CD4-positive, alpha-beta T cell (primary cell): ENCODE measurements at regions not wholly inside any gene's neighbourhood (a gene's known extent, or its start where the extent isn't known, plus 50 kb on each side); places are given as distances from the start of the nearest gene placed in this dataset.

ENCODE experiments used
- ATAC-seq: fragments of 200-7000 bp; cut with Tn5 transposase; one replicate; pipeline ENCODE4 v1.10.0; 2022; ENCODE audit warnings: mild to moderate bottlenecking; ENCODE audit not compliant: poor library complexity
- CTCF ChIA-PET: fragments of 350-600 bp; sonication (Branson Sonifier 250); formaldehyde crosslinking; loops from one replicate; lab custom pipeline; 2021; ENCODE audit warnings: antibody characterized with exemption, inconsistent platforms; lab: Charles Lee
- POLR2A ChIA-PET: fragments of 350-600 bp; sonication (Branson Sonifier 250); formaldehyde crosslinking; loops from one replicate; lab custom pipeline; 2021; ENCODE audit warnings: antibody characterized with exemption, inconsistent platforms; lab: Charles Lee
- DNase-seq, 14 experiments: peaks; one replicate each; pipeline ENCODE4 v3.0.0-alpha.2; 2013 to 2020; ENCODE audit warnings: mixed read lengths in 2 of 14
- H3K27ac ChIP-seq, 2 donors: one replicate each; pipeline versions ENCODE4 v1.5.1 to v1.7.0; 2013; ENCODE audit warnings: low read length in 2 of 2, low read depth in 1 of 2, mild to moderate bottlenecking in 1 of 2
- H3K27me3 ChIP-seq, 2 experiments: 1 replicate in 1 of 2; 2 replicates in 1 of 2; pipeline versions ENCODE4 v1.6.1 to v1.7.0; 2013; ENCODE audit warnings: low read length in 2 of 2, control low read depth in 1 of 2, mild to moderate bottlenecking in 1 of 2, moderate library complexity in 1 of 2; ENCODE audit not compliant: insufficient read depth in 2 of 2, control insufficient read depth in 1 of 2
- H3K36me3 ChIP-seq: one replicate; pipeline ENCODE4 v1.6.1; 2013; ENCODE audit warnings: low read length, control low read depth; ENCODE audit not compliant: insufficient read depth
- H3K4me1 ChIP-seq: one replicate; pipeline ENCODE4 v1.6.1; 2013; ENCODE audit warnings: low read length, control low read depth; ENCODE audit not compliant: insufficient read depth
- H3K4me3 ChIP-seq: one replicate; pipeline ENCODE4 v1.5.1; 2013; ENCODE audit warnings: mild to moderate bottlenecking, low read length, moderate library complexity
- H3K9me3 ChIP-seq, 2 experiments: 1 replicate in 1 of 2; 2 replicates in 1 of 2; pipeline versions ENCODE4 v1.6.1 to v1.7.0; 2013; ENCODE audit warnings: low read length in 2 of 2, mild to moderate bottlenecking in 2 of 2, control low read depth in 1 of 2, moderate library complexity in 1 of 2; ENCODE audit not compliant: control insufficient read depth in 1 of 2, insufficient read depth in 1 of 2
- H3K27ac Mint-ChIP-seq: one replicate; pipeline ENCODE4 v1.8.0; 2020; ENCODE audit warnings: mixed read lengths
- H3K27me3 Mint-ChIP-seq: one replicate; pipeline ENCODE4 v1.8.0; 2021; ENCODE audit warnings: mixed read lengths
- H3K36me3 Mint-ChIP-seq: one replicate; pipeline ENCODE4 v1.8.0; 2021; ENCODE audit warnings: low read depth, mixed read lengths
- H3K4me1 Mint-ChIP-seq: one replicate; pipeline ENCODE4 v1.8.0; 2021; ENCODE audit warnings: low read depth, mixed read lengths
- H3K4me3 Mint-ChIP-seq: one replicate; pipeline ENCODE4 v1.8.0; 2020; ENCODE audit warnings: mild to moderate bottlenecking, mixed read lengths
- H3K9me3 Mint-ChIP-seq: one replicate; pipeline ENCODE4 v1.8.0; 2020; ENCODE audit warnings: mixed read lengths
- intact Hi-C, 2 experiments: fragments of 100-400 bp; cut with DNase I in 1 of 2; cut with micrococcal nuclease in 1 of 2; formaldehyde crosslinking; loops; one replicate each; pipeline versions ENCODE4 v1.15.1 to v1.9.0; 2023 to 2025; cut with DNase I, micrococcal nuclease
- TF ChIP-seq, protein P1 (sequence below): fragments of 200-600 bp; IDR thresholded peaks from one replicate; pipeline ENCODE4 v1.8.0; 2022; ENCODE audit warnings: antibody characterized with exemption, mild to moderate bottlenecking

DNA sequence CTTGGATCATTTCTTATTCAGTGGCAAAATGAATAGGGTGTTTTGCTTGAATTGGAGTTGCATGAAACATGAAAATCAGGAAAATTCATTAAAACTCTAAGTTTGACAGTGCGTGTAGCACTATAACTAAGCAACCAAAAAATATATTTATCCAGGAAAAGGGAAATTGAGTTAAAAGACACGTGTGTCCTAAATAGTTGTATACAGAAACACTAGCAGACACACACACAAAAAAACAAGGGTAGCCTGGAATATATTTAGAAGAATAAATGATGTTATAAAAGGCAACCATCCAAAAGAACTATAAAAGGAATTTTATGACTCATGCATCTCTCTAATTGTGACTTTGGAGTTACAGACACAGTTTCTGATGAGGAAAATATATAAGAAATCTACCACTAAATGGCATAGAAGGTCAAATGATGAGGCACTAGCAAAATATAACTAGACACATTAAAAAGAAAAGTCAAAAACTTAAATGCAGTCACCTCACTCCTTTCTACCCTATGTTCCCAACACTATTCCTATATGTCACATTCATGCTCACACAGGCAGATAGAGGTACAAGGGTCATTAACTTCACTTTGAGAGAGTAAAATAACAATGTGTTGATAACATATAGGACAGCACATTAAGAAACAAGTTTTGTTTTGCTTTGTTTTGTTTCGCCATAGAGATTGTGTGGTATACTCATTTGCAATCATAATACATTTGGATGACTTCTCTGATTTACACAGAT lies 793.6 kb upstream of the INTU start:
- H3K36me3 ChIP-seq = no peaks in the 10 kb centered on the region
- no peak overlapping the region for H3K4me3 ChIP-seq
- no peaks in the 10 kb centered on the region for H3K27me3 ChIP-seq
- DNase-seq (no peak), ATAC-seq (no peak)
- intact Hi-C loops = no loop called here
- H3K4me3 Mint-ChIP-seq = no peak overlapping the region
- H3K4me1 Mint-ChIP-seq = no peaks in the 10 kb centered on the region
- no peak overlapping the region for H3K27ac ChIP-seq
- TF ChIP-seq, protein P1, sequence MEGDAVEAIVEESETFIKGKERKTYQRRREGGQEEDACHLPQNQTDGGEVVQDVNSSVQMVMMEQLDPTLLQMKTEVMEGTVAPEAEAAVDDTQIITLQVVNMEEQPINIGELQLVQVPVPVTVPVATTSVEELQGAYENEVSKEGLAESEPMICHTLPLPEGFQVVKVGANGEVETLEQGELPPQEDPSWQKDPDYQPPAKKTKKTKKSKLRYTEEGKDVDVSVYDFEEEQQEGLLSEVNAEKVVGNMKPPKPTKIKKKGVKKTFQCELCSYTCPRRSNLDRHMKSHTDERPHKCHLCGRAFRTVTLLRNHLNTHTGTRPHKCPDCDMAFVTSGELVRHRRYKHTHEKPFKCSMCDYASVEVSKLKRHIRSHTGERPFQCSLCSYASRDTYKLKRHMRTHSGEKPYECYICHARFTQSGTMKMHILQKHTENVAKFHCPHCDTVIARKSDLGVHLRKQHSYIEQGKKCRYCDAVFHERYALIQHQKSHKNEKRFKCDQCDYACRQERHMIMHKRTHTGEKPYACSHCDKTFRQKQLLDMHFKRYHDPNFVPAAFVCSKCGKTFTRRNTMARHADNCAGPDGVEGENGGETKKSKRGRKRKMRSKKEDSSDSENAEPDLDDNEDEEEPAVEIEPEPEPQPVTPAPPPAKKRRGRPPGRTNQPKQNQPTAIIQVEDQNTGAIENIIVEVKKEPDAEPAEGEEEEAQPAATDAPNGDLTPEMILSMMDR = no peak
- ChIA-PET CTCF (no interaction called here), POLR2A (no interaction called here)
- H3K4me1 ChIP-seq = no peaks in the 10 kb centered on the region
- H3K9me3 Mint-ChIP-seq = peaks cover 22% of the 10 kb centered on the region
- H3K36me3 Mint-ChIP-seq = no peaks in the 10 kb centered on the region
- H3K9me3 ChIP-seq = peaks cover 0 to 11% of the 10 kb centered on the region in 2 experiments
- no peaks in the 10 kb centered on the region for H3K27me3 Mint-ChIP-seq
- no peak overlapping the region for H3K27ac Mint-ChIP-seq

DNA sequence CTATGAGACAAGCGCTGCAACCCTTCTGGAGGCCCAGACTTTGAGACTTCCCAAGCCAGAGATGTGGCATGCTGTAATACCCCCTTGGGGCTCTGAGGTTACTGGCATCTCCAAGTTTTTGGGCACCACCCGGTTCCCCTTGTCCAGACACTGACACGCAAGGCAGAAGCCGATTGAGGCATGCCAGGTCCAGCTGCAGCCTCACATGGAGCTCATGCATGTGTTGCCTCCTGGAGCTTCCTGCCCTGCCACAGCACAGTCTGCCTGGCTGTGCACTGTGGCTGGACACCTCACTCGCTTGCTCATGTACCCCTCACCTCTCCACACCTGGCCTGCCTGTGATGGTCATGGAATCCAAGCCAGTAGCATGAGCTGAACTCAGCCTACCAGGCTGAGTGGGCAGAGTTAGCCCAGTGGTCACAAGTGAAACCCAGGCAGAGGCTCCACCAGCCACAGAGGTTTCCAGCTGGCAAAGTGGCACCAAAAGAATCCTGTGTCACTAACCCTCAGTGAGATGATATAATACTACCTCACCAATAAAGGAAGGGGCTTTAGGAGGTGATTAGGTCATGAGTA lies 789.2 kb upstream of the INTU start:
- no peak overlapping the region for H3K27ac ChIP-seq
- intact Hi-C loops = no loop called here

DNA sequence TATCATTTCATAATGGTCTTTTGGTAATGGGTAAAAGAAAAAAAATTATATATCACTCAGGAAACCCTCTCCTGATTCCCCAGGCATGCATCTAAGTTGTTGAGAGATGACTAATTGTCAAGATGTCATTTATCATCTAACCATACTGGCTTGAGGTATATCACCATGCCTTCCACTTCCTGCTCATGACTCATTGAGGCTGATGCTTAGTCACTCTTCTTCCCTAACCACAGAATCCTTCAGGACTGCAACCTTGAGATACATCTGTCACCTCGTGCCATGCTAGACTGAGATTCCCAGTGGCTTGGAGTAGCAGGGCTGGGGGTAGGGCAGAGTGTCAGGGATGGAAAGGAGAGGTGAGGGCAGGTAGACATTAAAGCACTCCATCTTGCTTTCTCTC lies 782.5 kb upstream of the INTU start:
- Histone ChIP-seq H3K27ac (no peak overlapping the region), H3K27me3 (no peaks in the 10 kb centered on the region), H3K36me3 (no peaks in the 10 kb centered on the region), H3K9me3 (peaks cover 0 to 5% of the 10 kb centered on the region in 2 experiments), H3K4me3 (no peak overlapping the region), H3K4me1 (no peaks in the 10 kb centered on the region)
- ATAC-seq (no peak), DNase-seq (no peak)
- TF ChIP-seq, protein P1 = no peak
- H3K4me3 Mint-ChIP-seq = no peak overlapping the region
- H3K36me3 Mint-ChIP-seq = no peaks in the 10 kb centered on the region
- H3K27ac Mint-ChIP-seq = no peak overlapping the region
- H3K9me3 Mint-ChIP-seq = peaks cover 8% of the 10 kb centered on the region
- ChIA-PET CTCF (no interaction called here), POLR2A (no interaction called here)
- no peaks in the 10 kb centered on the region for H3K27me3 Mint-ChIP-seq
- intact Hi-C loops = no loop called here
- H3K4me1 Mint-ChIP-seq = no peaks in the 10 kb centered on the region

More for the DNA sequence above, 789.2 kb upstream of the INTU start:
- no peaks in the 10 kb centered on the region for H3K27me3 Mint-ChIP-seq
- H3K4me1 Mint-ChIP-seq = no peaks in the 10 kb centered on the region
- no peak for DNase-seq
- ATAC-seq = no peak
- peaks cover 18% of the 10 kb centered on the region for H3K9me3 Mint-ChIP-seq
- ChIA-PET POLR2A (no interaction called here), CTCF (no interaction called here)
- H3K36me3 Mint-ChIP-seq = no peaks in the 10 kb centered on the region
- TF ChIP-seq, protein P1 = no peak
- Histone ChIP-seq H3K4me1 (no peaks in the 10 kb centered on the region), H3K27me3 (no peaks in the 10 kb centered on the region), H3K36me3 (no peaks in the 10 kb centered on the region), H3K4me3 (no peak overlapping the region), H3K9me3 (peaks cover 0 to 17% of the 10 kb centered on the region in 2 experiments)
- H3K4me3 Mint-ChIP-seq = no peak overlapping the region
- no peak overlapping the region for H3K27ac Mint-ChIP-seq
